ENCODE measurements at regions not wholly inside any gene's neighbourhood (a gene's known extent, or its start where the extent isn't known, plus 50 kb on each side); places are given as distances from the start of the nearest gene placed in this dataset.

- Histone ChIP-seq H3K27me3 (replicated peaks; ENCODE audit: insufficient read depth, low read depth, low read length, poor library complexity) (no peaks in the 10 kb centered on the region), H3K9me3 (ENCODE audit: low read depth, low read length, poor library complexity, severe bottlenecking) (no peaks in the 10 kb centered on the region), H3K36me3 (ENCODE audit: insufficient read depth, low read length, poor library complexity, severe bottlenecking) (no peaks in the 10 kb centered on the region), H3K4me3 (ENCODE audit: low read depth, low read length, poor library complexity, severe bottlenecking) (no peak overlapping the region), H3K27ac (ENCODE audit: low read depth, low read length, poor library complexity, severe bottlenecking) (no peak overlapping the region), H3K4me1 (ENCODE audit: insufficient read depth, low read length, poor library complexity, severe bottlenecking) (no peaks in the 10 kb centered on the region)
- TF ChIP-seq EZH2 (IDR thresholded peaks at IDR 0.05; ENCODE audit: borderline replicate concordance, low read depth, low read length, poor library complexity, severe bottlenecking) (no peak), CTCF (conservative IDR thresholded peaks at IDR 0.05; ENCODE audit: low read depth, low read length) (no peak)
- no TSS peak for BruUV-seq (replicated peaks)
- CTCF ChIA-PET = no interaction called here
- POLR2A ChIA-PET (ENCODE audit: low non-redundant PET) = no interaction called here
- intact Hi-C loops (cut with micrococcal nuclease; ENCODE audit: unreplicated experiment) = no loop called here
- DNase-seq (ENCODE audit: low spot score) = no peak
These were observed 529.4 kb upstream of the CXADR start for GRCh38 chr21:16983420-16983819.

GRCh38 chr21:16992448-16992847, 520.4 kb upstream of the CXADR start:
- POLR2A ChIA-PET (ENCODE audit: low non-redundant PET) = no interaction called here
- H3K36me3 ChIP-seq (ENCODE audit: insufficient read depth, low read length, poor library complexity, severe bottlenecking) = no peaks in the 10 kb centered on the region
- no peaks in the 10 kb centered on the region for H3K9me3 ChIP-seq (ENCODE audit: low read depth, low read length, poor library complexity, severe bottlenecking)
- intact Hi-C loops (cut with micrococcal nuclease; ENCODE audit: unreplicated experiment) = no loop called here
- no peak for DNase-seq (ENCODE audit: low spot score)
- H3K27me3 ChIP-seq (replicated peaks; ENCODE audit: insufficient read depth, low read depth, low read length, poor library complexity) = no peaks in the 10 kb centered on the region
- H3K4me1 ChIP-seq (ENCODE audit: insufficient read depth, low read length, poor library complexity, severe bottlenecking) = no peaks in the 10 kb centered on the region
- H3K4me3 ChIP-seq (ENCODE audit: low read depth, low read length, poor library complexity, severe bottlenecking) = no peak overlapping the region
- BruUV-seq (replicated peaks) = no TSS peak
- CTCF ChIA-PET = no interaction called here
- TF ChIP-seq CTCF (conservative IDR thresholded peaks at IDR 0.05; ENCODE audit: low read depth, low read length) (no peak), EZH2 (IDR thresholded peaks at IDR 0.05; ENCODE audit: borderline replicate concordance, low read depth, low read length, poor library complexity, severe bottlenecking) (no peak)
- H3K27ac ChIP-seq (ENCODE audit: low read depth, low read length, poor library complexity, severe bottlenecking) = no peak overlapping the region

- TF ChIP-seq EZH2 (IDR thresholded peaks at IDR 0.05; ENCODE audit: borderline replicate concordance, low read depth, low read length, poor library complexity, severe bottlenecking) = no peak
- Histone ChIP-seq H3K4me3 (ENCODE audit: low read depth, low read length, poor library complexity, severe bottlenecking) (no peak overlapping the region), H3K4me1 (ENCODE audit: insufficient read depth, low read length, poor library complexity, severe bottlenecking) (no peaks in the 10 kb centered on the region), H3K27ac (ENCODE audit: low read depth, low read length, poor library complexity, severe bottlenecking) (no peak overlapping the region), H3K9me3 (ENCODE audit: low read depth, low read length, poor library complexity, severe bottlenecking) (peaks cover 5% of the 10 kb centered on the region), H3K27me3 (replicated peaks; ENCODE audit: insufficient read depth, low read depth, low read length, poor library complexity) (no peaks in the 10 kb centered on the region), H3K36me3 (ENCODE audit: insufficient read depth, low read length, poor library complexity, severe bottlenecking) (no peaks in the 10 kb centered on the region)
- ChIA-PET POLR2A (ENCODE audit: low non-redundant PET) (no interaction called here), CTCF (no interaction called here)
- DNase-seq (ENCODE audit: low spot score) = no peak
- intact Hi-C loops (cut with micrococcal nuclease; ENCODE audit: unreplicated experiment) = no loop called here
- BruUV-seq (replicated peaks) = no TSS peak
These were observed 519.3 kb upstream of the CXADR start for GRCh38 chr21:16993416-16994038.

- H3K4me1 ChIP-seq (ENCODE audit: insufficient read depth, low read length, poor library complexity, severe bottlenecking) = no peaks in the 10 kb centered on the region
- peaks cover 15% of the 10 kb centered on the region for H3K9me3 ChIP-seq (ENCODE audit: low read depth, low read length, poor library complexity, severe bottlenecking)
- BruUV-seq (replicated peaks) = no TSS peak
- ChIA-PET CTCF (no interaction called here), POLR2A (ENCODE audit: low non-redundant PET) (no interaction called here)
- H3K27ac ChIP-seq (ENCODE audit: low read depth, low read length, poor library complexity, severe bottlenecking) = no peak overlapping the region
- no peak for DNase-seq (ENCODE audit: low spot score)
- intact Hi-C loops (cut with micrococcal nuclease; ENCODE audit: unreplicated experiment) = no loop called here
- no peaks in the 10 kb centered on the region for H3K27me3 ChIP-seq (replicated peaks; ENCODE audit: insufficient read depth, low read depth, low read length, poor library complexity)
- H3K4me3 ChIP-seq (ENCODE audit: low read depth, low read length, poor library complexity, severe bottlenecking) = no peak overlapping the region
- TF ChIP-seq EZH2 (IDR thresholded peaks at IDR 0.05; ENCODE audit: borderline replicate concordance, low read depth, low read length, poor library complexity, severe bottlenecking) (no peak), CTCF (conservative IDR thresholded peaks at IDR 0.05; ENCODE audit: low read depth, low read length) (no peak)
- H3K36me3 ChIP-seq (ENCODE audit: insufficient read depth, low read length, poor library complexity, severe bottlenecking) = no peaks in the 10 kb centered on the region
These were observed 510.1 kb upstream of the CXADR start for GRCh38 chr21:17002594-17003257.

All from A673 (cell line).